ENCODE measurements at regions not wholly inside any gene's neighbourhood (a gene's known extent, or its start where the extent isn't known, plus 50 kb on each side); places are given as distances from the start of the nearest gene placed in this dataset.

DNA sequence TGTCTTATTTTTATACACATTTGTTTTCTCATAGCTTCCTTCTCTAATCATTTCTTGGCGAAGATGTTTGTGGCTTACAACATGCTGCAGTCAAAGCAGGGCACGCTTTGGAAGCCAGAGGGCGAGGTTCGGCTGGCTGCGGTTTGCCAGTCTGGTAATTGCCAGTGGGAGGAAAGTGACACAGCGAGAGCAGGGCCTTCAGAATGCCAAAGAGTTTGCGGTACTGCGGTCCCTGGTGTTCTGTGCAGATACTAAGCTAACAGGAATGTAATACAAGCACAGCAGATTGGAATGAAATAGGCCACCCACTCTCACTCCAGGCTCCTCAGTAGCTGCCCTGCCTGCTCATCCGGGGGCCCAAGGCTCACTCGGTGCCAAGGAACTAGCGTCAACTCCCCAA is 58.7 kb upstream of the TGM3 start:
- DNase-seq: no peak

GRCh38 chr20:2238601-2239000 is 57.2 kb upstream of the TGM3 start:
- DNase-seq: no peak

GRCh38 chr20:2240835-2241234 is 55.0 kb upstream of the TGM3 start:
- DNase-seq: no peak

GRCh38 chr20:2242678-2243077 is 53.1 kb upstream of the TGM3 start:
- DNase-seq: no peak

DNA sequence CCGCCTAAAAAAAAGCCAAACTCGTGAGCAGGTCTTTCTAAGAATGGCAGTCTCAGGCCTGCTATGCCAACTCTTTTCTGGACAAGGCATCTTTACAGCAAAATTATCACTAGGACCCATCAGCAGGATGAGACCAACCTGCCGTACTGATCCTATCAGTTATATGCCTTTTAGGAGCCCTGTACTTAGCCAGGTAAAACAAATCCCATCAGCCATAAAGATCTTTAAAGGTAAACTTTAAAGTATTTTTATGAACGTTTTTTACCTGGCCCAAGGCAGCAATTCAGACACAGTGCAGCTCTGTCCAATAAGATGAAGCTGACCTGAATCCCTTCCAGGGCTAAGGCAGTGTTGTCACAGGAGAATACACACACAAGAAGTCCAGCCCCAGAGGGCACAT is 51.3 kb upstream of the TGM3 start:
- no peak for DNase-seq

- no peak for DNase-seq
Measured at GRCh38 chr20:2244993-2245392, 50.8 kb upstream of the TGM3 start.

- no peak for DNase-seq
Measured at GRCh38 chr20:2245637-2246036, 50.2 kb upstream of the TGM3 start.

All from NCI-H2171 (cell line).